Transverse colon (tissue), 4 donors: ENCODE measurements at regions not wholly inside any gene's neighbourhood (a gene's known extent, or its start where the extent isn't known, plus 50 kb on each side); places are given as distances from the start of the nearest gene placed in this dataset.

ENCODE experiments used
- DNase-seq: peaks from one replicate; pipeline ENCODE4 v3.0.0-alpha.2; 2019
- H3K27ac ChIP-seq, 4 donors: fragments of 200-600 bp; sonication (generic); 2 replicates each; pipeline ENCODE4 v1.5.1; 2016 to 2018; ENCODE audit warnings: inconsistent platforms in 4 of 4
- H3K27me3 ChIP-seq: fragments of 200-600 bp; sonication (generic); 2 replicates; pipeline ENCODE4 v1.5.1; 2017; ENCODE audit warnings: inconsistent platforms
- H3K36me3 ChIP-seq, 4 donors: fragments of 200-600 bp; sonication (generic); 2 replicates each; pipeline ENCODE4 v1.5.1; 2017 to 2019; ENCODE audit warnings: inconsistent platforms in 4 of 4
- H3K4me1 ChIP-seq, 4 donors: fragments of 200-600 bp; sonication (generic); 2 replicates each; pipeline ENCODE4 v1.5.1; 2017 to 2020; ENCODE audit warnings: inconsistent platforms in 4 of 4
- H3K4me3 ChIP-seq, 4 donors: fragments of 200-600 bp; sonication (generic); 1 replicate in 1 of 4; 2 replicates in 3 of 4; pipeline versions ENCODE4 v1.5.1 to v1.6.1; 2017 to 2019; ENCODE audit warnings: inconsistent platforms in 4 of 4
- H3K9me3 ChIP-seq, 2 donors: fragments of 200-600 bp; sonication (generic); 2 replicates each; pipeline ENCODE4 v1.5.1; 2017 to 2019; ENCODE audit warnings: inconsistent platforms in 2 of 2
- EP300 ChIP-seq: sonication (generic); formaldehyde crosslinking; IDR thresholded peaks from one replicate; pipeline ENCODE4 v1.6.1; 2017; ENCODE audit warnings: antibody characterized with exemption, low read depth
- POLR2A ChIP-seq: fragments of 450-650 bp; IDR thresholded peaks from one replicate; pipeline ENCODE4 v1.6.1; 2016; ENCODE audit warnings: antibody characterized with exemption, mild to moderate bottlenecking, moderate library complexity
- POLR2AphosphoS5 ChIP-seq, 3 donors: sonication (generic); formaldehyde crosslinking; IDR thresholded peaks; one replicate each; pipeline ENCODE4 v1.6.1; 2016; ENCODE audit warnings: antibody characterized with exemption in 3 of 3
- WGBS, 2 donors: methylation state at CpG; one replicate each; pipeline ENCODE4 v1.1.5; 2018; ENCODE audit warnings: low coverage in 1 of 2; 5-methylcytosine and 5-hydroxymethylcytosine counted together
- in situ Hi-C, 4 donors: fragments of 200-750 bp; cut with MboI; loops; one replicate each; pipeline versions ENCODE4 v1.15.0 to v1.15.1; 2017; ENCODE audit warnings: low sequenced_read_pairs in 3 of 4, low pct_ligation_motif_present in 1 of 4, low pct_unique_long_range_greater_than_20kb in 1 of 4
- intact Hi-C: fragments of 100-400 bp; cut with DNase I; formaldehyde crosslinking; loops from one replicate; pipeline ENCODE4 v1.15.1; 2023; ENCODE audit warnings: low total_unique reads
- TF ChIP-seq, protein P1 (sequence below), 5 experiments: fragments of 200-600 bp in 3 of 5; fragments of 450-650 bp in 2 of 5; sonication (generic) in 3 of 5; IDR thresholded peaks; 1 replicate in 2 of 5; 2 replicates in 3 of 5; pipeline ENCODE4 v1.5.1; 2016 to 2017; ENCODE audit warnings: antibody characterized with exemption in 5 of 5, inconsistent platforms in 3 of 5, mild to moderate bottlenecking in 2 of 5, moderate library complexity in 1 of 5

- no peak overlapping the region for H3K27ac ChIP-seq
- H3K36me3 ChIP-seq = no peaks in the 10 kb centered on the region
- intact Hi-C loops = no loop called here
- no peaks in the 10 kb centered on the region for H3K9me3 ChIP-seq
- no peak for DNase-seq
- 88 to 92% methylated on average over 2 of the region's 2 CpGs for WGBS, 2 donors
- no peak for TF ChIP-seq POLR2AphosphoS5 (IDR thresholded peaks at IDR 0.05)
- no peak for TF ChIP-seq EP300
- TF ChIP-seq, protein P1, sequence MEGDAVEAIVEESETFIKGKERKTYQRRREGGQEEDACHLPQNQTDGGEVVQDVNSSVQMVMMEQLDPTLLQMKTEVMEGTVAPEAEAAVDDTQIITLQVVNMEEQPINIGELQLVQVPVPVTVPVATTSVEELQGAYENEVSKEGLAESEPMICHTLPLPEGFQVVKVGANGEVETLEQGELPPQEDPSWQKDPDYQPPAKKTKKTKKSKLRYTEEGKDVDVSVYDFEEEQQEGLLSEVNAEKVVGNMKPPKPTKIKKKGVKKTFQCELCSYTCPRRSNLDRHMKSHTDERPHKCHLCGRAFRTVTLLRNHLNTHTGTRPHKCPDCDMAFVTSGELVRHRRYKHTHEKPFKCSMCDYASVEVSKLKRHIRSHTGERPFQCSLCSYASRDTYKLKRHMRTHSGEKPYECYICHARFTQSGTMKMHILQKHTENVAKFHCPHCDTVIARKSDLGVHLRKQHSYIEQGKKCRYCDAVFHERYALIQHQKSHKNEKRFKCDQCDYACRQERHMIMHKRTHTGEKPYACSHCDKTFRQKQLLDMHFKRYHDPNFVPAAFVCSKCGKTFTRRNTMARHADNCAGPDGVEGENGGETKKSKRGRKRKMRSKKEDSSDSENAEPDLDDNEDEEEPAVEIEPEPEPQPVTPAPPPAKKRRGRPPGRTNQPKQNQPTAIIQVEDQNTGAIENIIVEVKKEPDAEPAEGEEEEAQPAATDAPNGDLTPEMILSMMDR (IDR thresholded peaks at IDR 0.05) = no peak
- TF ChIP-seq POLR2A = no peak
- in situ Hi-C loops = no loop called here
- H3K4me1 ChIP-seq = no peaks in the 10 kb centered on the region
- no peaks in the 10 kb centered on the region for H3K27me3 ChIP-seq
- no peak overlapping the region for H3K4me3 ChIP-seq
Observed at GRCh38 chr4:162349395-162349794, 185.6 kb upstream of the FSTL5 start.

DNA sequence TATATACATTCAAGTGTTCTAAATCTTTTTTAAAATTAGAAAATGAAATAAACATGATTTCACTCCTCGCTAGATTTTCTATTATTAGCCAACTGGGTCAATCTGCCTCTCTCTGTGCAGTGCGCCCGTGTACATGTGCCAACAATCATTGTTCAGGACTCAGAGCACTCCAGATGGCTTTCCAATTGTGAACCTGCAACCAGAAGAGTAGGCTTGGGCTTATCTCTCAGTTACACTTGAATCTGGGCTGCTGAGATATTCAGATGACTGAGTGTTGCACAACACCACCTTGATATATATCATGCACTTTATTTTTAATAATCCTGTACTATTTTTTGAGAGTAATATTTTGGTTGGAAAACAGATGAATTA, 184.0 kb upstream of the FSTL5 start:
- Histone ChIP-seq H3K4me1 (no peaks in the 10 kb centered on the region), H3K4me3 (no peak overlapping the region)
- intact Hi-C loops = no loop called here

DNA sequence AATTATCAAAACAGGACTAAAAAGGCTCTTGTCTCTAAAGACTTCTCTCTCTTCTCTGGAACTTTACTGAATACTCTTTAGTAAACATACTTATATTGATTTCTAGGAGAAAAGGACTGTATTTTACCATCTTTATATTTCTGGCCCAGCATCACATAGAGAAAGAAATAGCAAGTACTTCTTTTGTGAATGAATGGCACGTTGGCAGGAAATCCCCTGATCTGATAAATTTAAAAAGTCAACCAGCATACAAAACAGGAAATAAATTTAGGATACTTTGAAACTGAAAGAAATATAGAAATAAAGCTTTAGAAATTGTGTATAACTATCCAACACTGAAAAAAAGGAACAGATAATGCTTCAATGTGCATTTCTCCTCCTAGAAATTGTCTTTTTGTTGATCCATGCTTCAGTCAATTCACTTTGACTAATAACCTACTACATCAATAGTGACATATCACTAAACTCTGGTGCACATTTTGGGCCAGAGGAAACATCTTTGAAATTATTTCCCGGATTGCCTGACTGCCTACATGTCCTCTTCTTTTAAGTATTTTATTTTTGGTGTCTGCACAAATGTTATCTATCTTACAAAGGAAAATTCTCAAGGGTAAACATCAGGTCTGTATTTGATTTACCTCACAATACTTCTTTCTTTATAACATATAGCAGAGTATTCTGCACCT, 183.5 kb upstream of the FSTL5 start:
- H3K9me3 ChIP-seq = no peaks in the 10 kb centered on the region
- H3K27me3 ChIP-seq = no peaks in the 10 kb centered on the region
- no peak overlapping the region for H3K27ac ChIP-seq
- 34 to 57% methylated on average over 2 of the region's 2 CpGs for WGBS, 2 donors
- DNase-seq = no peak
- in situ Hi-C loops (no loop called here), intact Hi-C loops (no loop called here)
- no peaks in the 10 kb centered on the region for H3K36me3 ChIP-seq
- no peak overlapping the region for H3K4me3 ChIP-seq
- TF ChIP-seq POLR2AphosphoS5 (IDR thresholded peaks at IDR 0.05) = no peak
- no peak for TF ChIP-seq POLR2A
- TF ChIP-seq, protein P1 (IDR thresholded peaks at IDR 0.05) = no peak
- TF ChIP-seq EP300 = no peak
- H3K4me1 ChIP-seq = no peaks in the 10 kb centered on the region

More for the DNA sequence above, 184.0 kb upstream of the FSTL5 start:
- TF ChIP-seq POLR2A = no peak
- TF ChIP-seq POLR2AphosphoS5 (IDR thresholded peaks at IDR 0.05) = no peak
- TF ChIP-seq, protein P1 (IDR thresholded peaks at IDR 0.05) = no peak
- no peak for TF ChIP-seq EP300
- H3K27ac ChIP-seq = no peak overlapping the region
- DNase-seq = no peak
- in situ Hi-C loops = no loop called here
- no peaks in the 10 kb centered on the region for H3K9me3 ChIP-seq
- H3K36me3 ChIP-seq = no peaks in the 10 kb centered on the region
- WGBS, 2 donors = 56 to 86% methylated on average over 1 to 3 of the region's 3 CpGs
- no peaks in the 10 kb centered on the region for H3K27me3 ChIP-seq

GRCh38 chr4:162343967-162344366, 180.2 kb upstream of the FSTL5 start:
- WGBS, 2 donors = 0 to 60% methylated on average over 1 of the region's 1 CpG
- in situ Hi-C loops = no loop called here
- TF ChIP-seq POLR2A (no peak), EP300 (no peak), POLR2AphosphoS5 (IDR thresholded peaks at IDR 0.05) (no peak)
- TF ChIP-seq, protein P1 (IDR thresholded peaks at IDR 0.05) = no peak
- no peaks in the 10 kb centered on the region for H3K36me3 ChIP-seq
- no peak overlapping the region for H3K27ac ChIP-seq
- H3K4me1 ChIP-seq = no peaks in the 10 kb centered on the region
- no peak overlapping the region for H3K4me3 ChIP-seq
- H3K27me3 ChIP-seq = no peaks in the 10 kb centered on the region
- DNase-seq = no peak
- H3K9me3 ChIP-seq = no peaks in the 10 kb centered on the region
- intact Hi-C loops = no loop called here
